Right cardiac atrium (tissue), 5 donors: ENCODE measurements at regions not wholly inside any gene's neighbourhood (a gene's known extent, or its start where the extent isn't known, plus 50 kb on each side); places are given as distances from the start of the nearest gene placed in this dataset.

Experiments used
- ATAC-seq, 2 donors: fragments of 200-7000 bp; cut with Tn5 transposase; one replicate each; pipeline versions ENCODE4 v1.8.0 to v1.9.1; 2020; ENCODE audit warnings: moderate library complexity in 2 of 2, mild to moderate bottlenecking in 1 of 2
- DNase-seq, 3 donors: peaks; one replicate each; pipeline ENCODE4 v3.0.0-alpha.2; 2020
- H3K27ac ChIP-seq: one replicate; pipeline ENCODE4 v1.5.1; 2013; ENCODE audit warnings: mild to moderate bottlenecking, low read length, control low read depth, moderate library complexity
- H3K27me3 ChIP-seq: one replicate; pipeline ENCODE4 v1.6.1; 2013; ENCODE audit not compliant: control insufficient read depth, insufficient read depth
- H3K4me1 ChIP-seq: one replicate; pipeline ENCODE4 v1.6.1; 2013; ENCODE audit warnings: low read length; ENCODE audit not compliant: control insufficient read depth, insufficient read depth
- H3K4me3 ChIP-seq: one replicate; pipeline ENCODE4 v1.5.1; 2013; ENCODE audit warnings: low read length, control low read depth
- H3K9me3 ChIP-seq: one replicate; pipeline ENCODE4 v1.6.1; 2013; ENCODE audit warnings: low read length; ENCODE audit not compliant: control insufficient read depth
- WGBS: extraction: QIAGEN DNeasy Blood & Tissue Kit; methylation state at CpG from one replicate; pipeline ENCODE4 v1.1.7; 2013; 5-methylcytosine and 5-hydroxymethylcytosine counted together
- intact Hi-C, 4 donors: fragments of 100-400 bp; cut with DNase I; formaldehyde crosslinking; loops; one replicate each; pipeline versions ENCODE4 v1.11.0 to v1.14.0; 2022 to 2023
- donor health status: healthy with polysubstance abuse.
- donor health status: DM: no; HTN: yes; CAD: no.
- donor health status: DM: no; HTN: no; CAD: no.
- donor health status: DM: no; HTN: yes; CAD: no; lungs with severe emphysema.
- donor health status: DM: yes; HTN: yes; CAD: no.

DNA sequence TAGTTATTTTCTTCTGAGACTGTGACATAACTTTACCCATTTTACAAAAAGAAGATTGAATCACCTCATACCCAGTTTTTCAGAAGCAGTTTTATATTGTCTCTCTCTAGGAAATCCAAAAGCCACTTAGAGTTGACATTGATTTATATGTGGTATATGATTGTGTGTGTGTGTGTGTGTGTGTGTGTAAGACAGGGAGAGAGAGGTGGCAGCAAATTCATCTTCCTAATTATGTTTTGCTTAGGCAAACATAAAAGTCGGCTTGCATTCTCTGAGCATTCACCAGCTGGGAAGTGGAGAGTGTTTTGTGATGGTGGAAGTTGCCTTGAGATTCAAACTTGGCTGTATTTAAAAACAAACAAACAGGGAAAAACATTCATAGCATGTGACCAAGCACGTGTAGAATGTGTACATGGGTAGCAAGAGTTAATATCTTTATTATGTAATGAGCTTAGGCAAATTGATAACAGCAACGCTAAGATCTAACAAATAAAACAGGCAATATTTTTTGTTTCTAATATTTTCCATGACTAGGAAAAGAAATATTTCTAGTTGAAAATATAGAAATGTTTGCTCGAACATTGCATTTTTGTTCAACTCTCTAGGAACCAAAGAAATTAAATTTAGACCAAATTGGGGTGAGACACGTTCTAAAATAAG, 64.4 kb upstream of the IGF1R start:
- DNase-seq (no peak), ATAC-seq (no peak)
- Histone ChIP-seq H3K27ac (no peak overlapping the region), H3K4me1 (no peaks in the 10 kb centered on the region), H3K4me3 (no peak overlapping the region), H3K27me3 (no peaks in the 10 kb centered on the region), H3K9me3 (no peaks in the 10 kb centered on the region)
- WGBS = 44% methylated on average over 5 of the region's 5 CpGs
- intact Hi-C loops = no loop called here

GRCh38 chr15:98586066-98586465, 62.3 kb upstream of the IGF1R start:
- Histone ChIP-seq H3K27me3 (no peaks in the 10 kb centered on the region), H3K4me1 (no peaks in the 10 kb centered on the region), H3K9me3 (no peaks in the 10 kb centered on the region), H3K27ac (no peak overlapping the region), H3K4me3 (no peak overlapping the region)
- ATAC-seq = no peak
- no peak for DNase-seq
- WGBS = 76% methylated on average over 3 of the region's 3 CpGs
- intact Hi-C loops = no loop called here

DNA sequence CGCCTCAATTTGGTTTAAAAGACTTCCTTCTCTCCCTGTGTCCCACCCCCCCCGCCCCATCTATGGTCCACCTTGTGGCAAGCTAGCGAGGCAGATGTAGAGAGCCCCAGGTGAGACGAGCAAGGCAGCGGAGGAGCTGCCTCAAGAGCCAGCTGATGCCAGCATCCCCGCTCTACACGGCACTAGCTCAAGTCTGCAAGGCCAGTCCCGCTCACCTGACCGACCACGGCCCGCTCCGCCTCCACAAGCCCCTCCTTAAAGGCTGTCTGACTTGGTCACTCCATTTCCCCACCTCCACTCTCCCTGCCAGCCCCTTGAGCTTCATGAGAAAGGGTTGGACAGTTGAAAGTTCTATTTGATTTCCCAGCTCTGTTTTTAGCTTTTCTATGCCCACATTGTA, 56.2 kb upstream of the IGF1R start:
- WGBS = 88% methylated on average over 11 of the region's 12 CpGs
- intact Hi-C loops = no loop called here
- Histone ChIP-seq H3K27ac (no peak overlapping the region), H3K4me3 (no peak overlapping the region), H3K27me3 (no peaks in the 10 kb centered on the region), H3K4me1 (no peaks in the 10 kb centered on the region), H3K9me3 (no peaks in the 10 kb centered on the region)
- ATAC-seq = no peak
- no peak for DNase-seq

DNA sequence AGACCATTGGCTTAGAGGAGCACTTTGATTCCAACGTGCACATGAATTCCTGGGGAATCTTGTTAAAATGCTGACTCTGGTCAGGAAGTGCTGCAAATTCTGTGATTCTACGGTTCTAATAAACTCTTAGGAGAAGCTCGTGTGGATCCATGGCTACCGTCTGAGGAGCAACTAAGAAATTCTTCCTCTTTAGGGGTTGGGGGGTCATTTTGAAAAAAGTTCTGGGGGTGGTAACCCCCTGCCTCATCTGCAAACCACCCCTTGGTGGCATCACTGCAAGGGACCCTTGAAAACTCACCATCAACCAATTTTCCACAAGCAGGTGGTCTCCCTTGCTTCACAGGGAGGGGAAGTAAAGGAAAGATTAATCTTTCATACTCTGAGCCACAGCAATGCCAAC, 52.2 kb upstream of the IGF1R start:
- Histone ChIP-seq H3K27me3 (no peaks in the 10 kb centered on the region), H3K4me1 (no peaks in the 10 kb centered on the region), H3K9me3 (no peaks in the 10 kb centered on the region), H3K4me3 (no peak overlapping the region), H3K27ac (no peak overlapping the region)
- DNase-seq (no peak), ATAC-seq (no peak)
- 72% methylated on average over 4 of the region's 4 CpGs for WGBS
- intact Hi-C loops = no loop called here

DNA sequence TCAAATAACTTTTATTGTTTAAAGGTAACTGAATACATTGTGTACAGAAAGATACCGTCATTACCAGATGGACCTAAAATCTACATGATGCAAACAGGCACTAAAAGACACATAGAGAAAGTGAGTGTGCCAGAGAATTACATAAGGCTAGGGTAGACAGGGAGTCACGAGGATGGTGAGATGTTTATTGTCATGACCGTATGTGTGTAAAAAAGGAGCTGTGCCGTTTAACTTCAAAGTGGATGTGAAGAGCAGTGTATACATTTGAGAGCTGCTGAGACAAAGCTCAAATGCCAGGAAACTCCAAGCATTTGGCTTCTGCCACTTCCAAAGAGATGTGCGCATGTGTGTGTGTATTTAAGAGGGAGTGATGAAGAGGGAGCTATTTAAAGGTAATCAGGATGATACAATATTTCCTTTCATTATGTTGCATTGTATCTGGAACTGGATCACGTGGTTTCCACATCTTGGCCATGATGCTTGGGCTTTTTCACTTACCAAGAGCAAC, 51.4 kb upstream of the IGF1R start:
- no peak for DNase-seq
- no peaks in the 10 kb centered on the region for H3K4me1 ChIP-seq
- ATAC-seq = no peak
- intact Hi-C loops = no loop called here
- 40% methylated on average over 6 of the region's 6 CpGs for WGBS
- no peaks in the 10 kb centered on the region for H3K9me3 ChIP-seq
- H3K27ac ChIP-seq = no peak overlapping the region
- H3K4me3 ChIP-seq = no peak overlapping the region
- no peaks in the 10 kb centered on the region for H3K27me3 ChIP-seq

DNA sequence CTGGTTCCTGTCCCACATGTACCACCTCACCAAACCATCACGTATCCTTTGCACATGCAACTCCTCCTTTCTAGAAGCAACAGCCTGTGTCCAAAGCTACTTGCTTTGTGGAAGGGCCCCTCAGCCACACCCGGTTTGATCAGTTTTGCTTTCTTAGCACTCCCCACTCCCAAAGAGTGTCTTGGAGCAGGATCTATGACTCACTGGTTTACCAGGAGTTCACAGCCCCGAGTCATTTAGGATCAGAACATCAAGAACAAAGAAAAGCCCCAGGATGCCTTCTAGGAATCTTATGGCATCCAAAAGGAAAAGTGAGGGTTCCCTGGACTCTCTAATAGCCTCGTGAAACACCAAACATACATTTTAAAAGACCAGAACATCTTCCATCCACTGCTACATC, 50.7 kb upstream of the IGF1R start:
- no peak for DNase-seq

More for the DNA sequence above, 50.7 kb upstream of the IGF1R start:
- no peaks in the 10 kb centered on the region for H3K27me3 ChIP-seq
- 48% methylated on average over 4 of the region's 4 CpGs for WGBS
- no peak overlapping the region for H3K4me3 ChIP-seq
- no peak for ATAC-seq
- intact Hi-C loops = no loop called here
- H3K27ac ChIP-seq = no peak overlapping the region
- H3K4me1 ChIP-seq = no peaks in the 10 kb centered on the region
- H3K9me3 ChIP-seq = no peaks in the 10 kb centered on the region
